Breast epithelium (tissue), 4 donors: ENCODE measurements at regions not wholly inside any gene's neighbourhood (a gene's known extent, or its start where the extent isn't known, plus 50 kb on each side); places are given as distances from the start of the nearest gene placed in this dataset.

Experiments used
- DNase-seq, 2 donors: peaks; one replicate each; pipeline ENCODE4 v3.0.0-alpha.2; 2019; ENCODE audit warnings: low spot score in 2 of 2
- H3K27ac ChIP-seq, 2 donors: fragments of 200-600 bp; sonication (generic) in 1 of 2; one replicate each; pipeline ENCODE4 v1.5.1; 2016 to 2019; ENCODE audit warnings: mild to moderate bottlenecking in 1 of 2
- H3K27me3 ChIP-seq, 2 donors: fragments of 200-600 bp; sonication (generic) in 1 of 2; one replicate each; pipeline versions ENCODE4 v1.5.1 to v1.6.0; 2017 to 2019; ENCODE audit warnings: control low read depth in 1 of 2, mild to moderate bottlenecking in 1 of 2
- H3K36me3 ChIP-seq: fragments of 200-600 bp; one replicate; pipeline ENCODE4 v1.5.1; 2019
- H3K4me1 ChIP-seq, 2 donors: fragments of 200-600 bp; sonication (generic); one replicate each; pipeline ENCODE4 v1.5.1; 2016 to 2019; ENCODE audit warnings: control low read depth in 1 of 2
- H3K4me3 ChIP-seq, 3 donors: fragments of 200-600 bp; sonication (generic); 1 replicate in 2 of 3; 2 replicates in 1 of 3; pipeline ENCODE4 v1.5.1; 2016 to 2019; ENCODE audit warnings: mild to moderate bottlenecking in 3 of 3, moderate library complexity in 2 of 3
- H3K9me3 ChIP-seq, 2 donors: fragments of 200-600 bp; sonication (generic) in 1 of 2; one replicate each; pipeline ENCODE4 v1.5.1; 2016 to 2019; ENCODE audit warnings: control low read depth in 1 of 2
- POLR2A ChIP-seq: fragments of 450-650 bp; IDR thresholded peaks from one replicate; pipeline ENCODE4 v1.6.1; 2016; ENCODE audit warnings: antibody characterized with exemption, mild to moderate bottlenecking, moderate library complexity
- POLR2AphosphoS5 ChIP-seq, 3 donors: sonication (generic); formaldehyde crosslinking; IDR thresholded peaks; one replicate each; pipeline ENCODE4 v1.6.1; 2017; ENCODE audit warnings: antibody characterized with exemption in 3 of 3
- intact Hi-C: fragments of 100-400 bp; cut with DNase I; formaldehyde crosslinking; loops from one replicate; pipeline ENCODE4 v1.15.1; 2023; ENCODE audit warnings: low total_unique reads
- TF ChIP-seq, protein P1 (sequence below), 3 donors: fragments of 450-650 bp; IDR thresholded peaks; one replicate each; pipeline ENCODE4 v1.5.1; 2016 to 2017; ENCODE audit warnings: antibody characterized with exemption in 3 of 3, mild to moderate bottlenecking in 3 of 3, moderate library complexity in 3 of 3

- Histone ChIP-seq H3K4me3 (no peak overlapping the region), H3K36me3 (no peaks in the 10 kb centered on the region), H3K27me3 (no peaks in the 10 kb centered on the region), H3K27ac (no peak overlapping the region), H3K9me3 (no peaks in the 10 kb centered on the region), H3K4me1 (no peaks in the 10 kb centered on the region)
- TF ChIP-seq, protein P1, sequence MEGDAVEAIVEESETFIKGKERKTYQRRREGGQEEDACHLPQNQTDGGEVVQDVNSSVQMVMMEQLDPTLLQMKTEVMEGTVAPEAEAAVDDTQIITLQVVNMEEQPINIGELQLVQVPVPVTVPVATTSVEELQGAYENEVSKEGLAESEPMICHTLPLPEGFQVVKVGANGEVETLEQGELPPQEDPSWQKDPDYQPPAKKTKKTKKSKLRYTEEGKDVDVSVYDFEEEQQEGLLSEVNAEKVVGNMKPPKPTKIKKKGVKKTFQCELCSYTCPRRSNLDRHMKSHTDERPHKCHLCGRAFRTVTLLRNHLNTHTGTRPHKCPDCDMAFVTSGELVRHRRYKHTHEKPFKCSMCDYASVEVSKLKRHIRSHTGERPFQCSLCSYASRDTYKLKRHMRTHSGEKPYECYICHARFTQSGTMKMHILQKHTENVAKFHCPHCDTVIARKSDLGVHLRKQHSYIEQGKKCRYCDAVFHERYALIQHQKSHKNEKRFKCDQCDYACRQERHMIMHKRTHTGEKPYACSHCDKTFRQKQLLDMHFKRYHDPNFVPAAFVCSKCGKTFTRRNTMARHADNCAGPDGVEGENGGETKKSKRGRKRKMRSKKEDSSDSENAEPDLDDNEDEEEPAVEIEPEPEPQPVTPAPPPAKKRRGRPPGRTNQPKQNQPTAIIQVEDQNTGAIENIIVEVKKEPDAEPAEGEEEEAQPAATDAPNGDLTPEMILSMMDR (IDR thresholded peaks at IDR 0.05), result no peak
- TF ChIP-seq POLR2AphosphoS5 (IDR thresholded peaks at IDR 0.05), result no peak
- no peak for TF ChIP-seq POLR2A
- intact Hi-C loops, result no loop called here
- DNase-seq, result no peak
Observed at GRCh38 chr20:11443382-11444119, 474.1 kb upstream of the BTBD3 start.

DNA sequence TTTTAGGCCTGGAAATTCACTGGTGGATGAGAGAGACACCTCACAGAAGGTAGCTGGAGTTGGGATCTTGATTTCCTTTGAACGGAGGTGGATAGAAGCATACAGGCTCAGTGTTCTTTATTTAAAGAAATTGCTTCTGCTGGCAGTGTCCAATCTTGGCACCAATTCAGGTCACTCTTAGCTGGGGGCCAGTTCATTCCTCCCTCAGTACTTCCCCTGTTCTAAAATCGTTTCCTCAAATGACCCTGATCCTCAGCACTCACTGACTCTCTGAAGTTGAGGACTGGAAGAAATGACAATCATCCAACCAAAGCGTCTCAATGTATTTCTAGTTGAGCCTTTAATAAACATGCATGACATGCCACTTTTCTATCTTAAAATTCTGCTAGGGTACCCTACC lies 472.5 kb upstream of the BTBD3 start:
- intact Hi-C loops, result no loop called here
- H3K9me3 ChIP-seq, result no peaks in the 10 kb centered on the region

GRCh38 chr20:11445891-11446290 lies 471.8 kb upstream of the BTBD3 start:
- Histone ChIP-seq H3K27me3 (no peaks in the 10 kb centered on the region), H3K4me3 (no peak overlapping the region), H3K4me1 (no peaks in the 10 kb centered on the region), H3K27ac (no peak overlapping the region), H3K9me3 (no peaks in the 10 kb centered on the region), H3K36me3 (no peaks in the 10 kb centered on the region)
- intact Hi-C loops, result no loop called here
- no peak for TF ChIP-seq POLR2A
- TF ChIP-seq, protein P1 (IDR thresholded peaks at IDR 0.05), result no peak
- TF ChIP-seq POLR2AphosphoS5 (IDR thresholded peaks at IDR 0.05), result no peak
- DNase-seq, result no peak

More for the DNA sequence above, 472.5 kb upstream of the BTBD3 start:
- H3K27ac ChIP-seq, result no peak overlapping the region
- no peaks in the 10 kb centered on the region for H3K4me1 ChIP-seq
- no peak for TF ChIP-seq POLR2A
- no peak for TF ChIP-seq POLR2AphosphoS5 (IDR thresholded peaks at IDR 0.05)
- TF ChIP-seq, protein P1 (IDR thresholded peaks at IDR 0.05), result no peak
- no peak for DNase-seq
- no peaks in the 10 kb centered on the region for H3K27me3 ChIP-seq
- no peak overlapping the region for H3K4me3 ChIP-seq
- no peaks in the 10 kb centered on the region for H3K36me3 ChIP-seq

- Histone ChIP-seq H3K27ac (no peak overlapping the region), H3K9me3 (no peaks in the 10 kb centered on the region), H3K36me3 (no peaks in the 10 kb centered on the region), H3K4me1 (no peaks in the 10 kb centered on the region), H3K4me3 (no peak overlapping the region), H3K27me3 (no peaks in the 10 kb centered on the region)
- intact Hi-C loops, result no loop called here
- DNase-seq, result no peak
- TF ChIP-seq, protein P1 (IDR thresholded peaks at IDR 0.05), result no peak
- TF ChIP-seq POLR2AphosphoS5 (IDR thresholded peaks at IDR 0.05) (no peak), POLR2A (no peak)
Observed at GRCh38 chr20:11447371-11448100, 470.2 kb upstream of the BTBD3 start.

DNA sequence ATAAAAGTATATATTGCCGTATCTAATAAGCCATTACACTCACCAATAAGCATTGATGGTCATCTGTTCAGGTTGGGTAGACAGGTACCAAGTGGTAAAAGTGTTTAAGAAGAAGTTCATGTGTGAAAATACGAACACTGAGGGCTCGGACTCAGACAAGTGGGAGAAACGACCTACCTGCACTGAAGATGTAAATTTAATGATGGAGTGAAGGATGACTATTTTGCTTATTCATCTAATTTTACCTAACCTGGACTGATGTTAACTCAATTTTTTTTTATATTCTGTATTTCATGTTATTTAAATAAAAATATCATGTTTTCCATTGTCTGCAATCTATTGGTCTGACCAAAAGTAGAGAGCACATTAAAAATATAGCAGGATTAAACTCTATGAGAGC lies 469.1 kb upstream of the BTBD3 start:
- intact Hi-C loops, result no loop called here
- no peak for DNase-seq

More for the DNA sequence above, 469.1 kb upstream of the BTBD3 start:
- no peak overlapping the region for H3K27ac ChIP-seq
- H3K27me3 ChIP-seq, result no peaks in the 10 kb centered on the region
- H3K9me3 ChIP-seq, result no peaks in the 10 kb centered on the region
- no peak overlapping the region for H3K4me3 ChIP-seq
- no peaks in the 10 kb centered on the region for H3K36me3 ChIP-seq
- H3K4me1 ChIP-seq, result no peaks in the 10 kb centered on the region
- TF ChIP-seq, protein P1 (IDR thresholded peaks at IDR 0.05), result no peak
- TF ChIP-seq POLR2AphosphoS5 (IDR thresholded peaks at IDR 0.05) (no peak), POLR2A (no peak)
